GM19372 (cell line): ENCODE measurements at regions not wholly inside any gene's neighbourhood (a gene's known extent, or its start where the extent isn't known, plus 50 kb on each side); places are given as distances from the start of the nearest gene placed in this dataset.

ENCODE experiments used
- ATAC-seq: cut with Tn5 transposase; IDR thresholded peaks from one replicate; pipeline ENCODE4 v1.9.1; 2021; ENCODE audit warnings: mild to moderate bottlenecking, low read depth, moderate library complexity; ENCODE audit not compliant: unreplicated experiment

DNA sequence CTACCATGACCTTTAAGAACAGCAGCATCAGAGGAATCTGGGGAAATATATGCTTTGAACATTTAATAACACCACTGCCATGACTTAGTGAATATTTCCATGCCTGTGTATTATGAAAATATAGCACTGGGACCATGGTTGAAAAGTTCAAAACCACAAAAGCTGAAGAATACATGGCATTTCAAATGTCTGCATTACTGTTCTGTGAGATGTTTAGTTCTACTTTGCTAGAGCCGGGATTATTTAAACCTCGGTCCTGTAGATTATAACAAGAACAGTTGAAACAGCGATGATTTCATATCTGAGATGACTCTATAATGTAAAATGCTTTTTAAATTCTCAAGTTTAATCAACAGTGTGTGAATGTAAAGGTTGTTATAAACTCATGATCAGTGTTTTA, 126.7 kb upstream of the AGA start:
- no peak for ATAC-seq

DNA sequence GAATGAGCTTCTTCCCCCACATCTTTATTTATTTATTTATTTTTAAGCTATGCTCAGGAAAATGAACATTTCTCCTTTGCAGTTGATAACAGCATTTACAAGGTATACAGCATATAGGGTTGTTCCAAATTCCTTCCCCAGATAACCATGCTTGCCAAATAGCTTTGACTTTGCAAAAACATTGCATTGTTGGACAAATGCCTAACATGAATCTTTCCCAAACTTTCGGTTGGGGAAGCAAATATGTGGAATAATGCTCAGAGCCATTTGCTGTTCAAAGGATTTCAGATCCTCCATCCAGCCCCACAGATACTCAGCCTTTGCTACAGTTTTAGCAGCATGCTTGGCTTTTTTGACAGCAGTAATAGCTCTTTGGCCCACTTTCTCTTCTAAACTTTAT, 127.2 kb upstream of the AGA start:
- no peak for ATAC-seq

DNA sequence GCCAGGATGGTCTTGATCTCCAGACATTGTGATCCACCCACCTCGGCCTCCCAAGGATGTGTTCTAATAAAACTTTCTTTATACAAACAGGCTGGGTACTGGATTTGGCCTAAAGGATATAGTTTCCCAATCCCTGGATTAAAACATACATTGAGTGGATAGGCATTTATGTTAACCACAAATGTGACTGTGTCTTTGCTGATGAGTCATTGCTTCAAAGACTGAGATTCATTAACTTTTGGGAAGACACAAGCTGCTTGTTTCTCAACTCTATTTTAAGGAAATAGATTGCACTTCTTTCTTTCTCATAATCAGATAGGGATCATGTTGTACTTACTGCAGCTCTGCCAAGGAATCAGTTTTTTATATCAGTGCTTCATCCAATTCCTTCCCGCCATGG, 131.3 kb upstream of the AGA start:
- ATAC-seq = no peak

DNA sequence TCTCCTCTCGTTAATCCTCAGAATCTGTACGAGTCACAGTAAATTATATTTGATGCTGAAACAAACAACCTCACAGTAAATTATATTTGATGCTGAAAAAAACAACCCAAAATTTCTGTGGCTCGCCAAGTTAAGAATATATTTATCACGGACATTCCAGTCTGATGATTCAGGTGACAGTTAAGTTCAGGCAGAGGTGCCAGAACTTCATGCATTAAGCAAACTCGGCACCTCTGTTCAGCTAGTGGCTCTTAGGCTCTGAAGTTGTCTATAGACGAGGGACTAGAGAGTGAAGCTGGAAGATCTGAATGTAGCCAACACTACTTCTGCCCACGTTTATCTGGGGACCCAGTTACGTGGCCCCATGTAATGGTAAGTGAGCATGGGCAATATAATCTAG, 132.2 kb upstream of the AGA start:
- ATAC-seq = no peak

DNA sequence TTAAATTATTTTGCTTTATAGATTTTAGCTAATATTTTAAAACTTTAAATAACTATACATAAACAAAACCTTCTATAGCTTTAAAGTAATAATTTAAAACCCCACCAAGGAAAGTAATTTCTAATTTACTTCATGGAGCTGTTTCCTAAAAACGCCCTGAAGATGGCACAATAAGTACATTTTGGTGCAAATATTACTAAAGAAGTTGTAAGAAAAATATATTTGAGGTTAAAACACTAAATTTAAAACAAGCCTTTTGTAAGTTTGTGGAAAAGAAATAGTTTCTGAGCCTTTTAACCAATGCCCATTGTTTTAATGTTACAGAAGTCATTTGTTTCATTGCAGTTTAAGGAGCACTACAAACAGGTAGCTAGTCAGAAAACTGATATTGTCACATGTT, 137.4 kb upstream of the AGA start:
- ATAC-seq = no peak

DNA sequence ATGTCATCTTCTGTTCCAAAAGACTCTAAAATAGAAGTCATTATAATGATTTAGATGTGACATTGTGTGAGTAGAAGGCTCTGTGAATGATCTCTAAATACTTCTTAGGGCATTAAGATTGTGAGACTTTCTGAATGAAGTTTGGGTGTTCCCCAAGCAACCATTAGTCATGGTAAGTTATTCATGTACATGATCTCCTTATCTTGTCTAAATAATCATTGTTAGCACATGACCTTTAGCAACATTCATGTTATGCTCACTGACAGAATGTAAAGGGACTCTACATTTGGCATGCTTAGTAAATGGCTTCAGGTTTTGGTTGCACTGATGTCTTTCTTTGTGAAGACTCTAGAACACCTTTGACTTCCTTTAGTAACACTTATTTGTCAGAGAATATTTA, 140.8 kb upstream of the AGA start:
- no peak for ATAC-seq

DNA sequence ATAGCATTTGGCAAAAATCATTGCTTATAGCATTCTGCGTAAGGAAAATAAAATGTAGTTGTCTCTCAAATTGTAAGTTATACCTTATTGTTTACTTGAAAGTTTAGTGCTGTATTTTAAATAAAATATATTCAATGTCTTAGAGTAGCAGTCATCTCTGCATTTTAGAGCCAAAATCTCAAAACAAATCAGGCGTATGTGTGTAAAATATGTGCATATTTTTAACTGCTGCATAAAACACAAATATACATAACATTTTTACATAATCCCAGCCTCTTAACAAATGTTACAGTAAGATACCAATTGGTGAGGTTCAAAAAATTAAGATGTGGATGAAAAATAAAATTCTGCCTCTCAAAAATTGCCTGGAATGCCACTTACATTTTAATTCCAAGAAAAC, 145.8 kb upstream of the AGA start:
- ATAC-seq = no peak

DNA sequence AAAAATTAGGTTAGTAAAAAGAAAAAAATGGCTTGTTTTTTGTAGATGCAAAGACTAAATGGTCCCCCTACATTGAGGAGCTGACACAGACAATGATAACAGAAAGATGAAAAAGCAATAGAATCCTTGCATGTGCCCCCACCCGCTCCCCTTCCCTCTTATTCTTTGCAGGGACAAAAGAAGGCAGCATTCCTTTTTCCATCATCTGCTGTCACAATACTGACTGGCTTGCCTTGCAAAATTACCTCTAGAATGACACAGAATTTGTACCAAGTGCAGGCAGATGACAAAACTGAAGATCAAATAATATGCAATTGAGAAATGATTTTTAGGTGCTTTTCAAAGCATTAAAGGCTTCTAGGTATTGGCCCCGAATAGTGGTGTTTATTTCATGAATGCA, 153.1 kb upstream of the AGA start:
- no peak for ATAC-seq

DNA sequence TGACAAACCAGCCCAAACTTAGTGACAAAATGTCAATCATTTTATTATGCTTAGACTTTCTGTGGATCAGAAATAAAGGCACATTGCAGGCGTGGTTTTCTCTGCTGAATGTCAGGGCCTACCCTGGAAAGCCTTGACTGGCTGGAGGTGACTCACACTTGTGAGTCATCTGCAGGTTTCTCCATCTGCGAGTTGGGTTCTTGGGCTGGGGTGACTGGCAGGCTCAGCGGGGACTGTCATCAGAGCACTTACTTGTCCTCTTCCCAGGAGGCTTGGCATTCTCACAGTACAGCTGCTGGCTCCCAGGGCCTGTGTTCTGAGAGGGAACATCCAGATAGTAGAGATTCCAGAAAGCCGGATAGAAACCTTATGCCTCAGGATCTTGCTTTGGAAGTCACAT, 153.8 kb upstream of the AGA start:
- ATAC-seq = no peak

DNA sequence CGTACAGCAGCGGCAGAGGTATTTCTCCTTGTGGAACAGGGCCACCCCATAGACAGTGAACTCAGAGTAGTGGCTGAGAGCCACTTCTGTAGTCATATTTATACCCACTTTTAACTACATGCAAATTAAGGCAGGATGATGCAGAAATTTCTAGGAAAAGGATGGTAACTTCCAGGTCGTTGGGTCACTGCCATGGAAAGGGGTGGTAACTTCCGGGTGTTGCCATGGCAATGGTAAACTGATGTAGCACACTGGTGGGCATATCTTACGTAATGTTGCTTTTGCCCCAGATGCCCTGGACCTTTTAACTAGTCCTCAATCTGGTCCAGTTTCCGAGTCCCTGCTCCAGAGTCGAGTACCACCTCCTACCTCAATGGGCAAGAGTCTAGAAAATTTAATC, 154.8 kb upstream of the AGA start:
- ATAC-seq = no peak

DNA sequence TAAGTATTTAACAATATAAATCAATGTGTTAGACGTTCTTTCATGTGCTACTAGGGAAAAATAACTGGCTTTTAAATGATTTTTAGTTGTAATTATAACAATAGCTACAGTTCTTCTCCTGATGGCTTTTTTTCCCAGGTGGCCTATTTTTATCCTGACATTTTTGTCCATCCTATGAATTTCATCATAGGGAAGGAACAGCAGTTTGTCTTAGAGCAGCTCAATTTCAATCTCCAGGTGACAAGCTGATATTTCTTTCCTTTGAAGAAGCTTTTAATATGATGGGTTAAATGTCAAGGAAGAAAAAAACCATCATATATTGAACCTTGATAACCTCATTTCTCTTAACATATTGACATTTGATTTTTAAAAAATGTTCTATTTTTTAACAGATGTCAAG, 163.0 kb upstream of the AGA start:
- no peak for ATAC-seq

DNA sequence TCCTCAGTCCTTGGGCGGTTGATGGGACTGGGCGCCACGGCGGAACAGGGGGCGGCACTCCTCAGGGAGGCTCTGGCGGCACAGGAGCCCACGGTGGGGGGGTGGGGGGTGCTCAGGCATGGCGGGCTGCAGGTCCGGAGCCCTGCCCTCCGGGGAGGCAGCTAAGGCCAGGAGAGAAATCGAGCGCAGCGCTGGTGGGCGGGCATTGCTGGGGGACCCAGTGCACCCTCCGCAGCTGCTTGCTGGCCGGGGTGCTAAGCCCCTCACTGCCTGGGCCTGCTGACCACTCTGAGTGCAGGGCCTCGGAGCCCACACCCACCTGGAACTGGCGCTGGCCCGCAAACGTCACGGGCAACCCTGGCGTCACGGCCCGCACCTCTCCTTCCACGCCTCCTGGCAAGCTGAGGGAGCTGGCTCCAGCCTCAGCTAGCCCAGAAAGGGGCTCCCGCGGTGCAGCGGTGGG, 164.9 kb upstream of the AGA start:
- no peak for ATAC-seq

DNA sequence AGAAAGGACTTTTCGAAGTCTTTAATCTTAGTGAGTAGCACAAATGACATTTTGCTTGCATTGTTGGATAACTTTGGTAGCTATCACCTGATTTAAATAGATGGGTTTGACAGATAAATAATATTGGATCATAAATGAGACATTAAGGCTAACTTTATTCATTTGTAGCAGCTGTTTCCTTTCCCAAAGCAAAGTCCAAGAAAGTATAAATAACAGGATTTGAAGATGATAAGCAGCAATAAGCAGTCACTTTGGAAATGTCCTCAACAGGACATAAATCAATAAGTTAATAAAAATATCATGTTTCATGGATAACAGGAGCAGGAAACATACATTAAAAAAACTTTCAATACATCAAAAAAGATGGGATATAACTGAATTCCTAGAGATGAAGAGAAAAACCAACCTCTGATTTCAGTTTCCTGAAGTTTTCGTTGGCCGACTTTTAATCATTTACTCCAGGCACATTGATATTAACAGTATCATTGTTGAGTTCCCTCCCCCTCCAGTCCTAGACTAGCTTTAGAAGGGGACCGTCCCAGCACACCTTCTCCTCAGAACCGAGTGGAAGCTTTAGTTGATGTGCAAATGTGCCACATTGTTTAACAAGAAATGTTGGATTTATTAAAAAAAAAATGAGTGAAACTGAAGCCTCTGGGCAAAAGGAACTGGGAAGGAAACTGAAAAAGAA, 169.9 kb upstream of the AGA start:
- ATAC-seq = no peak

DNA sequence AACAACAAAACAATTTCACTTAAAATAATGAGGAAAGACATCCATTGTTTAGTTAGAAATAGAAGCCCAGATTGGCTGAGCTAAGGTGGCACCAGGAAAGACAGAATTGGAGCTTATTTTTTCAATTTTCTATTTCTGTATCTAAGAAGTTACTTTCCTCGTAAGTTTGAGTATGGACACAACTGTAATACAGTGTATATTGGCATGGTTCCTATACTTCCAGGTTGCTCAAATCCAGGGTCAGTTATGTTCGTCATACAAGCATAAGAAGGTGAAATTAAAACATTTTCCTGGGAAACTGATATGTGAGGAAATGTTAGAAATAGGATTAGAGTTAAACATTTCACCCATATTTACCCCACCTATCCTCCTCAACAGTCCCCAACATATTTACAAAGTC, 170.4 kb upstream of the AGA start:
- ATAC-seq = no peak

DNA sequence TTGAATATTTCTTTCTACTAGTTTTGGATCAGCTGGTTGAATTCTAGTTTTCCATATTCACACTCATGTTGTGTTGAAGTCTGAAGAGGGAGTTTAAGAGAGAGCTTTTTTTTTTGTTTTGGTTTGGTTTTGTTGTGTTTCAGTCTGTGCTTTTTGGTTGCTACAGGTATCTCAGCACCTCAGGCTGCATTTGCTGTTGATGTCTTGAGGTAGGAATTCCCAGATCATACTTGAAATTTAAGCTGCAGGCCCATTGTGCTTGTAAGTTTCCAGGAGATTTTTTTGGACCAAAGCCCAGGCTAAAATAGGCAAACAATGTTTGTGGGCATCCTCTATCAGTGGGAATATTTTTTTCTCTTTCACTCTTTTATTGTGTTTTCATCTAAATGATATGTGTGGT, 190.2 kb upstream of the AGA start:
- no peak for ATAC-seq

DNA sequence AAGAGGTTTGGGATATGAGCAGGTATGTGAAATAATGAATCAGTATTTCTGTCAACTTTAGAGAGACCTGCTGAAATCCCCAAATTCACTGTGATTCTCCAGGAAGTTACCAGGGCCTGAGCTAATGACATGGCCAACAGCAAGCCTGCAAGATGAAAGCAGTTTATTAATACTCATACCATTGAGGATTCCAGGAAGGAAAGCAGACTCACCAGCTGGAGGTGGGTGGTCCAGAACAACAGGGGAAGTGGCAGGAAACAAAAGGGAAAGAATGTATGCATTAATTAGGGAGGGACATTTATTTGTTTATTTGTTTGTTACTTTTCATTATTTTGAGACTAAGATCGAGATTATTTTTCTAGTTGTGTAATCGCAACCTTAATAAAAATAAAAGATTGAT, 196.6 kb upstream of the AGA start:
- no peak for ATAC-seq

DNA sequence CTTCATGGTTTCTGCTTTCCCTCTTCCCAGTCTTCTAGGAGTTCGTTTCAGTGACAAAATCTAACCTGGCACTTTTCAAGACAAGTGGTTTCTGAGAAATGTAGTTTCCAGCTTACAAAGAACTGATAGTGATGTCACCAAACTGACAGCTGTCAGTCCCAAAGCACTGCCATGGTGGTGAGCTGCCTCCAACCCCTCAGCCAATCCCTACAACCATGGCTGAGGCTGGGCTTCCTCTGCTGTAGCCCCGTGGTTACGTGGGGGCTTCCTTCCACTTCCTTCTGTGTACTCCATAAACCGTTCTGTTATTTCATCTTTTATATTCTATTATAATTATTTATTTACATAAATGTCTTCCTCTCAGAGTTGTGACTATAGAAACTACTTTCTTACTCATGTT, 198.6 kb upstream of the AGA start:
- ATAC-seq = no peak

DNA sequence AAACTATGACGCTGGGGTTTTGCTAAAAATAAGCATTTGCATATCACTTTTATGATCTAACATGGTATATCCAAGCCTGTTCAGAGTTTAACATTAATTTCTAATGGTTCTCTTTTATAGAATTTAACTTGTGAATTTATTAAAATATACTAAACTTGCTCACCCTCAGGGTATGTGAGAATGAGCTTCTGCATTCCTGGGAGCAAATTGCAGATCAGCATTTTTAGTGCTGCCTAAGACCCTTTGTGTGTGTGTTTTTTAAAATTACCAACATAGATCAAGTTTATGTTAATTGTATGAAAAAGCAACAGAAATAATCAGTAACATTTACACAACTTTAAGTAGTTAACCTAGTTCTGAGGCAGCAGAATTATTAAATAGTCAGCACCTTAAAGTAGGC, 218.0 kb upstream of the AGA start:
- no peak for ATAC-seq

DNA sequence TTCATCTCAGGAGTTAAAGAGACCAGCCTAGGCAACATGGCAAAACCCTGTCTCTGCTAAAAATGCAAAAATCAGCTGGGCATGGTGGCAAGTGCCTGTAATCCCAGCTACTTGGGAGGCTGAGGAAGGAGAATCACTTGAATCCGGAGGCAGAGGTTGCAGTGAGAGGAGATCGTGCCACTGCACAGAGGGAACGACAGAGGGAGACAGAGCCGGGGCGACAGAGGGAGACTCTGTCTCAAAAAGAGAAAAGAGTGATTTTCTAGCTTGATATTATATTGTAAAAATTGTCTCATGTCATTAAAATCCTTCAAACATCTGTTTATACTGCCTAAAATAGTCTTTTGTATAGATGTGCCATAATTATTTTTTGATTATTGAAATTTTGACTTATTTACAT, 225.4 kb upstream of the AGA start:
- no peak for ATAC-seq

DNA sequence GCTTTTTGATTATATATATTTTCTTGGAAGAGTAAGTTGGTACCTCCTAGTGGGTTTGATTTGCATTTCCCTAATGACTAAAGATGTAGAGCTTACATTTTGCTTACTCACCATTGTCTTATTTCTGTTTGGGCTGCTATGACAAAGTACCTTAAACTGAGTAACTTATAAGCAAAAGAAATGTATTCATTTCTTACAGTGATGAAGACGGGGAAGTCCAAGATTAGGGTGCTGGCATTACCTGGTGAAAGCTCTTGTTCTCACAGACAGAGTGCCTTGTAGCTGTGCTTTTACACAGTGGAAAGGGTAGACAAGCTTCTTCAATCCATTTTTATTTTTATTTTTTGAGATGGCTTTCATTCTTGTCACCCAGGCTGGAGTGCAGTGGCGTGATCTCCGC, 229.2 kb upstream of the AGA start:
- ATAC-seq = no peak

DNA sequence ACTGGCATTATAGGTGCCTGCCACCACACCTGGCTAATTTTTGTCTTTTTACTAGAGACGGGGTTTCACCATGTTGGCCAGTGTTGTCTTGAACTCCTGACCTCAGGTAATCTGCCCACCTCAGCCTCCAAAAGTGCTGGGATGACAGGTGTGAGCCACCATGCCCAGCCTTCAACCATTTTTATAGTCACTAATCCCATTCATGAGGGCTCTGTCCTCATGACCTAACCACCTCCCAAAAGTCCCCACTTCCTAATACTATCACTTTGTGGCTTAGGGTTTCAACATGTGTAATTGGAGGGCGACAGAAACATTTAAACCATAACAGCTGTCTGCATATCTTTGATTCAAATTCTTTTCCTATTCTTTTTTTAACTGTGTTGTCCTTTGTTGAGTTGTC, 229.6 kb upstream of the AGA start:
- no peak for ATAC-seq

DNA sequence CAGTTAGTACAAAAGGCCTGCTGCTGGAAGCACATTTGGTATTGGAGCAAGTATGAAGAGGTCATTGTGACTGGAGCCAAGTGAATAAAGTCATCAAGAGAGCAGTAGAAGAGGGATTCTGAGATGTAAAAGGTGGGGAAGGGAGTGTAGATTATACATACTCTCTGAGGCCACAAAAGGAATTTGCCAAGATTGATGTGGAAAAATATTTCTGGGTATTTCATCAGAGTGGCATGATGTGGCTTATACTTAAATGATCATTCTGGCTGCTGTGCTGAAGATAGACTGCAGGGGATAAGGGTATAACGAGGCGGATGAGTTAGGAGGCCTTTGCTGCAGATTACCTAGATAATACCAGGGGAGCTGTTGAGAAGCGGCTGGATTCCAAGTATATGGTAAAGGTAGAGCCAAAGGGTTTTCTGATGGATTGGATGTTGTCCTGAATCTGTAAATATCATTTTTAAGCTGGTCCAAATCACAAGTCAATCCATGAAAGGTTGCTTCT, 231.8 kb upstream of the AGA start:
- no peak for ATAC-seq

DNA sequence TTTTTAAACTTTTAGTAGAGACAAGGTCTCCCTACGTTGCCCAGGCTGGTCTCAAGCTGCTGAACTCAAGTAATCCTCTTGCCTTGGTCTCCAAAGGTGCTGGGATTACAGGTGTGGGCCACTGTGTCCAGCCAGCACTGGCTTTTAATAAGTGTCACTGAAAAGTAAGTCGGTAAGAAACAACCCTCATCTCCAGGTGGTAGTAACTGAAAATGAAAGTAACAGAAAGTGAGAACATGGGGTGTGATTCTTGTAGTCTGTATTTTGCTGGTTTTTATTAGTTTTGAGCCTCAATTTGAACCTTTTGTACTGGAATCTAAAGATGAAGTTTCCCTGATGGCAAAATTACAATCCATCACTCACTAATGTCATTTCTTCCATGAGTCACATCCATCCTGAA, 238.1 kb upstream of the AGA start:
- ATAC-seq = no peak
